ENCODE measurements at regions not wholly inside any gene's neighbourhood (a gene's known extent, or its start where the extent isn't known, plus 50 kb on each side); places are given as distances from the start of the nearest gene placed in this dataset.

DNA sequence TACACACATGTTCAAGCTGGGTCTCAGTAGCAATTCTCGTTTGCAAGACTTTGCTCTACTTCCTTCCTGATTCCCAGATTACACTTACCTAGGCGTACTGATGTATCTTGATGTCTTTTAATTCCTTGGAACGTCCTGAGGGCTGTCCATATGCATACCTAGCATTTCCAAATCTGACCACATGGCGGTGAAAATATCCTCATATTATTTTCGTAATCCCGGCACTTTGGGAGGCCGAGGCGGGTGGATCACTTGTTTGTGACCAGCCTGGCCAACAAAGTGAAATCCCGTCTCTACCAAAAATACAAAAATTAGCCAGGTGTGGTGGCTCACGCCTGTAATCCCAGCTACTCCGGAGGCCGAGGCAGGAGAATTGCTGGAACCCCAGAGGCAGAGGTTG is 1786.3 kb upstream of the TENM3 start:
- TF ChIP-seq, protein P1, sequence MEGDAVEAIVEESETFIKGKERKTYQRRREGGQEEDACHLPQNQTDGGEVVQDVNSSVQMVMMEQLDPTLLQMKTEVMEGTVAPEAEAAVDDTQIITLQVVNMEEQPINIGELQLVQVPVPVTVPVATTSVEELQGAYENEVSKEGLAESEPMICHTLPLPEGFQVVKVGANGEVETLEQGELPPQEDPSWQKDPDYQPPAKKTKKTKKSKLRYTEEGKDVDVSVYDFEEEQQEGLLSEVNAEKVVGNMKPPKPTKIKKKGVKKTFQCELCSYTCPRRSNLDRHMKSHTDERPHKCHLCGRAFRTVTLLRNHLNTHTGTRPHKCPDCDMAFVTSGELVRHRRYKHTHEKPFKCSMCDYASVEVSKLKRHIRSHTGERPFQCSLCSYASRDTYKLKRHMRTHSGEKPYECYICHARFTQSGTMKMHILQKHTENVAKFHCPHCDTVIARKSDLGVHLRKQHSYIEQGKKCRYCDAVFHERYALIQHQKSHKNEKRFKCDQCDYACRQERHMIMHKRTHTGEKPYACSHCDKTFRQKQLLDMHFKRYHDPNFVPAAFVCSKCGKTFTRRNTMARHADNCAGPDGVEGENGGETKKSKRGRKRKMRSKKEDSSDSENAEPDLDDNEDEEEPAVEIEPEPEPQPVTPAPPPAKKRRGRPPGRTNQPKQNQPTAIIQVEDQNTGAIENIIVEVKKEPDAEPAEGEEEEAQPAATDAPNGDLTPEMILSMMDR (IDR thresholded peaks at IDR 0.05; ENCODE audit: borderline replicate concordance, extremely low read depth, low read length, poor library complexity, severe bottlenecking) = no peak
- TF ChIP-seq EZH2 (IDR thresholded peaks at IDR 0.05; ENCODE audit: borderline replicate concordance, low read depth, low read length, severe bottlenecking) = no peak
- no peaks in the 10 kb centered on the region for H3K4me1 ChIP-seq (ENCODE audit: insufficient read depth, low read length)
- DNase-seq = no peak
- no peaks in the 10 kb centered on the region for H3K79me2 ChIP-seq (ENCODE audit: insufficient read depth, low read length)
- H4K20me1 ChIP-seq (ENCODE audit: insufficient read depth, low read length) = no peaks in the 10 kb centered on the region
- H3K9me3 ChIP-seq (ENCODE audit: insufficient read depth, low read length, severe bottlenecking) = no peaks in the 10 kb centered on the region
- no peak overlapping the region for H3K9ac ChIP-seq (ENCODE audit: low read depth, low read length)
- H3K4me2 ChIP-seq (ENCODE audit: insufficient read depth, low read length) = no peak overlapping the region
- no peak for ATAC-seq (ENCODE audit: insufficient read depth, low read depth)
- H3K27ac ChIP-seq (ENCODE audit: low read length) = no peak overlapping the region
- H3K27me3 ChIP-seq (ENCODE audit: insufficient read depth, low read length, poor library complexity) = no peaks in the 10 kb centered on the region
- no peak overlapping the region for H3K4me3 ChIP-seq (ENCODE audit: low read depth in 1 of 2, low read length in 2 of 2)
- H3K36me3 ChIP-seq (ENCODE audit: insufficient read depth, low read length) = no peaks in the 10 kb centered on the region
- H2AFZ ChIP-seq (ENCODE audit: low read depth, low read length) = no peak overlapping the region

DNA sequence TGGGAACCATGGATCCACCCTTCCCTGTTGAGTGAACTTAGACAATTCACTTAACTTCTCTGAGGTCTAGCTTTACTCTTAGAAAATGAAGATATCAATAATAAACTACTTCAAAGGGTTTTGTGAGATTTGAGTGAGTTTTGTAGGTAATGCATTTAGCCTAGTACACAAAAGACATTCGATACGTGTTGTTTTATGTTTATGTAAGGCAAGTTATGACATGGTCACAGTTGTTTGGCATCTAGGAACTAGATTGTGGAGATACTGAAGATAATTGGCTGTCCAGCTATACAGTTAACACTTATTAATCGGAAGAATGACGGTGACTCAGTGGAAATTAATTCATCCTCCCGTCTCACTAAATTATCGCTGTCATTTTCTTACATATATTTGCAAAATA is 1781.1 kb upstream of the TENM3 start:
- no peak for ATAC-seq (ENCODE audit: insufficient read depth, low read depth)
- no peak overlapping the region for H3K27ac ChIP-seq (ENCODE audit: low read length)
- H3K27me3 ChIP-seq (ENCODE audit: insufficient read depth, low read length, poor library complexity) = no peaks in the 10 kb centered on the region
- no peaks in the 10 kb centered on the region for H3K79me2 ChIP-seq (ENCODE audit: insufficient read depth, low read length)
- TF ChIP-seq, protein P1 (IDR thresholded peaks at IDR 0.05; ENCODE audit: borderline replicate concordance, extremely low read depth, low read length, poor library complexity, severe bottlenecking) = no peak
- no peak for TF ChIP-seq EZH2 (IDR thresholded peaks at IDR 0.05; ENCODE audit: borderline replicate concordance, low read depth, low read length, severe bottlenecking)
- H3K9me3 ChIP-seq (ENCODE audit: insufficient read depth, low read length, severe bottlenecking) = no peaks in the 10 kb centered on the region
- no peak for DNase-seq
- H3K4me2 ChIP-seq (ENCODE audit: insufficient read depth, low read length) = no peak overlapping the region
- no peak overlapping the region for H3K9ac ChIP-seq (ENCODE audit: low read depth, low read length)
- no peaks in the 10 kb centered on the region for H4K20me1 ChIP-seq (ENCODE audit: insufficient read depth, low read length)
- H3K4me1 ChIP-seq (ENCODE audit: insufficient read depth, low read length) = no peaks in the 10 kb centered on the region
- H2AFZ ChIP-seq (ENCODE audit: low read depth, low read length) = no peak overlapping the region
- no peaks in the 10 kb centered on the region for H3K36me3 ChIP-seq (ENCODE audit: insufficient read depth, low read length)
- H3K4me3 ChIP-seq (ENCODE audit: low read depth in 1 of 2, low read length in 2 of 2) = no peak overlapping the region

DNA sequence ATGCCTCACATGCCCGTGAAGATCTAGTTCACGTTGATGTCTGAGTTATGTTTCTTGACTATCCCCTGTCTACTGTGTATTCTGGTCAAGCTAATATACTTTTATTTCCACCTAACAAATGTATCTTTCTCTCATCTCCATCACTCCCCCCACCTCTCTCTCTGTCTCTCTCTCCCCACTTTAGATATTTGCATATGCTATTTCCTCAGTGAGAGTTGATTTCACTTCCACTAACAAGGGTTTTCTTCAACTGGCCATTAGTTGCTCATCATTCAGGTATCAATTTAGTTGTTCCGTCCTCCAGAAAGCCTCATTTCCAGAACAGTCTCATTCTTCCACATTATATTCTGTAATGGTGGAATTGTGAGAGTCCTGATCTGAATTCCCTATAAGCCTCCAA is 1777.8 kb upstream of the TENM3 start:
- H3K9me3 ChIP-seq (ENCODE audit: insufficient read depth, low read length, severe bottlenecking) = no peaks in the 10 kb centered on the region
- no peak for DNase-seq
- TF ChIP-seq, protein P1 (IDR thresholded peaks at IDR 0.05; ENCODE audit: borderline replicate concordance, extremely low read depth, low read length, poor library complexity, severe bottlenecking) = no peak
- no peak for TF ChIP-seq EZH2 (IDR thresholded peaks at IDR 0.05; ENCODE audit: borderline replicate concordance, low read depth, low read length, severe bottlenecking)
- H3K36me3 ChIP-seq (ENCODE audit: insufficient read depth, low read length) = no peaks in the 10 kb centered on the region
- H3K27me3 ChIP-seq (ENCODE audit: insufficient read depth, low read length, poor library complexity) = no peaks in the 10 kb centered on the region
- H3K79me2 ChIP-seq (ENCODE audit: insufficient read depth, low read length) = no peaks in the 10 kb centered on the region
- H3K4me1 ChIP-seq (ENCODE audit: insufficient read depth, low read length) = no peaks in the 10 kb centered on the region
- no peak overlapping the region for H3K4me3 ChIP-seq (ENCODE audit: low read depth in 1 of 2, low read length in 2 of 2)
- no peak overlapping the region for H3K27ac ChIP-seq (ENCODE audit: low read length)
- H3K9ac ChIP-seq (ENCODE audit: low read depth, low read length) = no peak overlapping the region
- H2AFZ ChIP-seq (ENCODE audit: low read depth, low read length) = no peak overlapping the region
- no peak for ATAC-seq (ENCODE audit: insufficient read depth, low read depth)
- no peaks in the 10 kb centered on the region for H4K20me1 ChIP-seq (ENCODE audit: insufficient read depth, low read length)
- no peak overlapping the region for H3K4me2 ChIP-seq (ENCODE audit: insufficient read depth, low read length)

DNA sequence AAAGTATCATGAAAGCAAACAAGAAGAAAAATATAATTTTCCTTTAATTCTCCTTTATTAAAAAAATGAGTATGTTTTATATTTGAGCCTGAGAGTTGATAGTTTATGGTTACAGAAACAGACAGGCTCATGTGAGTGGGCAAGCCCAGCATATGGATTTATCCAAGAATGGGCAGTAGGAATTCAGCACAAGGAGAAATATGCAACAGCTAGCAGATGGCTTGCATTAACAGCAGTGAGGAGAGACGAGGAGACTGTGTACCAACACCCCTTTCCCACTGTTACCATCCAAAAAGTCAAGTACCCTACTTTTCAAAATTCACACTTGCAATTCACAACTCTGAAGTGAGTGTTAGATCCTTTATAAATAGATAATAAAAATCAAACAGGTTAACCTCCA is 1760.2 kb upstream of the TENM3 start:
- no peak for ATAC-seq (ENCODE audit: insufficient read depth, low read depth)
- H3K27ac ChIP-seq (ENCODE audit: low read length) = no peak overlapping the region
- no peaks in the 10 kb centered on the region for H3K36me3 ChIP-seq (ENCODE audit: insufficient read depth, low read length)

More for the DNA sequence above, 1760.2 kb upstream of the TENM3 start:
- no peak for TF ChIP-seq EZH2 (IDR thresholded peaks at IDR 0.05; ENCODE audit: borderline replicate concordance, low read depth, low read length, severe bottlenecking)
- TF ChIP-seq, protein P1 (IDR thresholded peaks at IDR 0.05; ENCODE audit: borderline replicate concordance, extremely low read depth, low read length, poor library complexity, severe bottlenecking) = no peak
- Histone ChIP-seq H3K79me2 (ENCODE audit: insufficient read depth, low read length) (no peaks in the 10 kb centered on the region), H2AFZ (ENCODE audit: low read depth, low read length) (no peak overlapping the region), H3K4me2 (ENCODE audit: insufficient read depth, low read length) (no peak overlapping the region), H3K27me3 (ENCODE audit: insufficient read depth, low read length, poor library complexity) (no peaks in the 10 kb centered on the region), H3K4me1 (ENCODE audit: insufficient read depth, low read length) (peaks cover 6% of the 10 kb centered on the region; the same call in 1 of the 2 replicates), H3K4me3 (ENCODE audit: low read depth in 1 of 2, low read length in 2 of 2) (no peak overlapping the region), H4K20me1 (ENCODE audit: insufficient read depth, low read length) (no peaks in the 10 kb centered on the region), H3K9me3 (ENCODE audit: insufficient read depth, low read length, severe bottlenecking) (no peaks in the 10 kb centered on the region), H3K9ac (ENCODE audit: low read depth, low read length) (no peak overlapping the region)
- no peak for DNase-seq
